HepG2 (cell line): ENCODE measurements at regions not wholly inside any gene's neighbourhood (a gene's known extent, or its start where the extent isn't known, plus 50 kb on each side); places are given as distances from the start of the nearest gene placed in this dataset.

Source experiments
- ATAC-seq: fragments of 200-7000 bp; cut with Tn5 transposase; 3 replicates; pipeline ENCODE4 v1.9.1; 2020; ENCODE audit warnings: mild to moderate bottlenecking, moderate library complexity
- BruUV-seq: library from RNA; stranded (reverse); fragments of 400-500 nt; replicated peaks from 2 replicates; lab custom pipeline; 2021; lab: Mats Ljungman, UMichigan
- CTCF ChIA-PET: fragments of 300-600 bp; formaldehyde crosslinking; extraction: SDS; loops from one replicate; lab custom pipeline; 2021; ENCODE audit warnings: low total read pairs, inconsistent platforms, low intra/inter-chr PET ratio; lab: Yijun Ruan, JAX
- POLR2A ChIA-PET: fragments of 350-600 bp; sonication (Branson Sonifier 250); formaldehyde crosslinking; loops from one replicate; lab custom pipeline; 2020; ENCODE audit warnings: antibody characterized with exemption, inconsistent platforms; lab: Yijun Ruan, JAX
- DNase-seq: peaks from one replicate; pipeline ENCODE4 v3.0.0-alpha.2; 2015; ENCODE audit warnings: low spot score
- FAIRE-seq: peaks from 3 replicates; lab custom pipeline; 2011; peaks lifted over from hg19 to GRCh38; lab: Jason Lieb, UNC
- H2AFZ ChIP-seq: one replicate; pipeline ENCODE4 v1.6.1; 2011; ENCODE audit warnings: low read length, inconsistent platforms
- H3K27ac ChIP-seq: fragments of 300-600 bp; 3 replicates; pipeline ENCODE4 v1.8.0; 2011; ENCODE audit warnings: mixed run types, mild to moderate bottlenecking, mixed read lengths, low read length, inconsistent platforms; ENCODE audit not compliant: insufficient read depth; ENCODE audit errors: extremely low read length
- H3K27me3 ChIP-seq, 2 experiments: fragments of 200-600 bp in 1 of 2; 2 replicates in 1 of 2; 3 replicates in 1 of 2; pipeline versions ENCODE4 v1.6.0 to v1.8.0; 2011; ENCODE audit warnings: low read length in 2 of 2, mild to moderate bottlenecking in 2 of 2, moderate library complexity in 2 of 2, inconsistent platforms in 1 of 2; ENCODE audit not compliant: insufficient read depth in 2 of 2, control insufficient read depth in 1 of 2
- H3K36me3 ChIP-seq, 2 experiments: fragments of 200-600 bp in 1 of 2; replicated peaks in 1 of 2; 2 replicates in 1 of 2; 3 replicates in 1 of 2; pipeline versions ENCODE4 v1.5.1 to v1.8.0; 2011; ENCODE audit warnings: low read length in 2 of 2, inconsistent platforms in 1 of 2; ENCODE audit not compliant: insufficient read depth in 2 of 2, control insufficient read depth in 1 of 2
- H3K4me1 ChIP-seq: 2 replicates; pipeline ENCODE4 v1.5.1; 2012; ENCODE audit warnings: low read length, inconsistent platforms; ENCODE audit not compliant: insufficient read depth
- H3K4me2 ChIP-seq: 2 replicates; pipeline ENCODE4 v1.6.0; 2011; ENCODE audit warnings: low read depth, low read length, inconsistent platforms
- H3K4me3 ChIP-seq, 3 experiments: fragments of 200-600 bp in 1 of 3; sonication (generic), shearing (Covaris generic) in 1 of 3; replicated peaks in 1 of 3; 2 replicates each; pipeline ENCODE4 v1.5.1; 2011 to 2016; ENCODE audit warnings: low read length in 3 of 3, inconsistent platforms in 2 of 3, low read depth in 2 of 3, mild to moderate bottlenecking in 2 of 3, control low read depth in 1 of 3, mixed read lengths in 1 of 3; ENCODE audit not compliant: insufficient read depth in 1 of 3
- H3K79me2 ChIP-seq: one replicate; pipeline ENCODE4 v1.6.1; 2011; ENCODE audit warnings: low read length, inconsistent platforms; ENCODE audit not compliant: insufficient read depth
- H3K9ac ChIP-seq: 2 replicates; pipeline ENCODE4 v1.6.0; 2011; ENCODE audit warnings: mild to moderate bottlenecking, low read depth, low read length, inconsistent platforms; ENCODE audit not compliant: insufficient read depth
- H3K9me3 ChIP-seq: 2 replicates; pipeline ENCODE4 v1.5.1; 2012; ENCODE audit warnings: mild to moderate bottlenecking, low read length
- H4K20me1 ChIP-seq: 2 replicates; pipeline ENCODE4 v1.6.0; 2011; ENCODE audit warnings: inconsistent platforms, mild to moderate bottlenecking, low read length, moderate library complexity; ENCODE audit not compliant: insufficient read depth
- CEBPB ChIP-seq: IDR thresholded peaks from 2 replicates; pipeline ENCODE4 v1.6.1; 2011; ENCODE audit warnings: low read depth, low read length, improper control_type of control experiment, borderline replicate concordance
- CREM ChIP-seq, 2 experiments: sonication (generic) in 1 of 2; formaldehyde crosslinking in 1 of 2; IDR thresholded peaks; 2 replicates each; pipeline versions ENCODE4 v1.4.0 to v1.6.1; 2016 to 2020; ENCODE audit warnings: antibody characterized with exemption in 1 of 2, mild to moderate bottlenecking in 1 of 2, missing genetic modification reagents in 1 of 2
- EHMT2 ChIP-seq: fragments of 200-600 bp; sonication (generic); IDR thresholded peaks from 2 replicates; pipeline ENCODE4 v1.7.0; 2017; ENCODE audit warnings: antibody characterized with exemption, low read depth, low read length, borderline replicate concordance
- FOXK1 ChIP-seq: sonication (generic); formaldehyde crosslinking; IDR thresholded peaks from 2 replicates; pipeline ENCODE4 v1.4.0; 2020; ENCODE audit warnings: low read depth, missing genetic modification reagents, borderline replicate concordance
- FOXK2 ChIP-seq: fragments of 450-650 bp; IDR thresholded peaks from 2 replicates; pipeline ENCODE4 v1.6.1; 2016
- GZF1 ChIP-seq: sonication (generic); formaldehyde crosslinking; IDR thresholded peaks from 2 replicates; pipeline ENCODE4 v1.5.1; 2020; ENCODE audit warnings: mild to moderate bottlenecking, missing genetic modification reagents
- HOXA9 ChIP-seq: sonication (generic); formaldehyde crosslinking; IDR thresholded peaks from 2 replicates; pipeline ENCODE4 v1.8.1; 2022; ENCODE audit warnings: missing genetic modification reagents, mild to moderate bottlenecking, moderate library complexity, borderline replicate concordance
- RARG ChIP-seq: sonication (generic); formaldehyde crosslinking; IDR thresholded peaks from 2 replicates; pipeline ENCODE4 v1.4.0; 2020; ENCODE audit warnings: low read depth, mild to moderate bottlenecking, missing genetic modification reagents
- SMAD3 ChIP-seq: sonication (generic); formaldehyde crosslinking; IDR thresholded peaks from 2 replicates; pipeline ENCODE4 v1.4.0; 2020; ENCODE audit warnings: missing genetic modification reagents
- TOPORS ChIP-seq: sonication (generic); formaldehyde crosslinking; IDR thresholded peaks from 2 replicates; pipeline ENCODE4 v1.8.0; 2023; ENCODE audit warnings: mild to moderate bottlenecking, missing genetic modification reagents
- ZMYM2 ChIP-seq: sonication (generic); formaldehyde crosslinking; IDR thresholded peaks from 2 replicates; pipeline ENCODE4 v1.8.0; 2022; ENCODE audit warnings: mild to moderate bottlenecking, missing genetic modification reagents
- ZNF138 ChIP-seq: sonication (generic); formaldehyde crosslinking; IDR thresholded peaks from 2 replicates; pipeline ENCODE4 v1.5.0; 2020; ENCODE audit warnings: mild to moderate bottlenecking, low read depth, missing genetic modification reagents
- ZNF33A ChIP-seq: sonication (generic); formaldehyde crosslinking; IDR thresholded peaks from 2 replicates; pipeline ENCODE4 v1.5.1; 2020; ENCODE audit warnings: missing genetic modification reagents, mild to moderate bottlenecking, moderate library complexity, borderline replicate concordance
- ZNF441 ChIP-seq: sonication (generic); formaldehyde crosslinking; IDR thresholded peaks from 2 replicates; pipeline ENCODE4 v1.7.0; 2021; ENCODE audit warnings: missing genetic modification reagents, borderline replicate concordance
- ZSCAN21 ChIP-seq: sonication (generic); formaldehyde crosslinking; IDR thresholded peaks from 2 replicates; pipeline ENCODE4 v1.8.0; 2022; ENCODE audit warnings: mild to moderate bottlenecking, missing genetic modification reagents, moderate library complexity, borderline replicate concordance
- WGBS: methylation state at CpG from one replicate; pipeline ENCODE4 v1.1.6; 2017; ENCODE audit warnings: low lambda C conversion rate; 5-methylcytosine and 5-hydroxymethylcytosine counted together
- in situ Hi-C: cut with HindIII; loops from 2 replicates; pipeline ENCODE4 v1.10.0; 2017; ENCODE audit warnings: low pct_unique_long_range_greater_than_20kb; ENCODE audit not compliant: extremely low pct_ligation_motif_present
- intact Hi-C: fragments of 100-400 bp; cut with micrococcal nuclease; formaldehyde crosslinking; loops from one replicate; pipeline ENCODE4 v1.10.0; 2022; ENCODE audit not compliant: unreplicated experiment
- TF ChIP-seq, protein P1 (sequence below): sonication (generic); formaldehyde crosslinking; IDR thresholded peaks from 2 replicates; pipeline ENCODE4 v1.5.1; 2020; ENCODE audit warnings: mild to moderate bottlenecking, missing genetic modification reagents, borderline replicate concordance
- TF ChIP-seq, protein P2 (sequence below): sonication (generic); formaldehyde crosslinking; IDR thresholded peaks from 2 replicates; pipeline ENCODE4 v1.5.0; 2020; ENCODE audit warnings: missing genetic modification reagents
- TF ChIP-seq, protein P3 (sequence below): sonication (generic); formaldehyde crosslinking; IDR thresholded peaks from 2 replicates; pipeline ENCODE4 v1.8.0; 2022; ENCODE audit warnings: low read depth, missing genetic modification reagents

DNA sequence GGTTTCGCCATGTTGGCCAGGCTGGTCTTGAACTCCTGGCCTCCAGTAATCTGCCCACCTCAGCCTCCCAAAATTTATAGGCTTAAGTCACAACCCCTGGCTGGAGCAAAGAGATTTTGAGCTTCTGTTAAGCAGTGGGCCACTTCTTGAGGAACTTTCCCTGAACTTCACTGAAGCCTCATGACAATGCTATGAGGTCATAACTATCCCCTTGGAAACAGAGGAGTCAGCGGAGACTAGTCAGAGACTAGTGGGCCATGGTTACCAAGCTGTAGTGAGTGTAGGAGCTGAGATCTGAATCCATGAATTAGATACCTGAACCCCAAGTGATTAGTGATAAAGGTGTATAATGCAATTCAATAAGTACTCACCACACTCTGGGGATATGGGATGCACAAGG lies 145.1 kb upstream of the MSX1 start:
- POLR2A ChIA-PET, result interaction anchor here (0.6 kb wide), 1 partner anchor 19 kb away, joined by 3 read pairs; no protein-coding TSS in a partner anchor
- no peak for DNase-seq
- H3K9me3 ChIP-seq, result no peaks in the 10 kb centered on the region
- no peak overlapping the region for H3K4me3 ChIP-seq
- peaks cover 36% of the 10 kb centered on the region for H3K4me1 ChIP-seq
- H3K4me2 ChIP-seq, result no peak overlapping the region
- CTCF ChIA-PET, result no interaction called here
- no peak for ATAC-seq
- in situ Hi-C loops (no loop called here), intact Hi-C loops (no loop called here)
- H2AFZ ChIP-seq, result no peak overlapping the region
- no peak overlapping the region for H3K27ac ChIP-seq
- H3K36me3 ChIP-seq, result 0 out of 5 replicates have a peak, but pooled peaks cover 0 to 1% of the 10 kb centered on the region in 2 experiments
- H3K27me3 ChIP-seq, result no peaks in the 10 kb centered on the region
- no peak for TF ChIP-seq ZSCAN21 (CRISPR knock-in tag)
- TF ChIP-seq, protein P1, sequence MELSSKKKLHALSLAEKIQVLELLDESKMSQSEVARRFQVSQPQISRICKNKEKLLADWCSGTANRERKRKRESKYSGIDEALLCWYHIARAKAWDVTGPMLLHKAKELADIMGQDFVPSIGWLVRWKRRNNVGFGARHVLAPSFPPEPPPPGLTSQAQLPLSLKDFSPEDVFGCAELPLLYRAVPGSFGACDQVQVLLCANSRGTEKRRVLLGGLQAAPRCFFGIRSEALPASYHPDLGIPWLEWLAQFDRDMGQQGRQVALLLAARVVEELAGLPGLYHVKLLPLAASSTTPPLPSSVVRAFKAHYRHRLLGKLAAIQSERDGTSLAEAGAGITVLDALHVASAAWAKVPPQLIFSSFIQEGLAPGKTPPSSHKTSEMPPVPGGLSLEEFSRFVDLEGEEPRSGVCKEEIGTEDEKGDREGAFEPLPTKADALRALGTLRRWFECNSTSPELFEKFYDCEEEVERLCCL (CRISPR knock-in tag), result no peak
- TF ChIP-seq, protein P2, sequence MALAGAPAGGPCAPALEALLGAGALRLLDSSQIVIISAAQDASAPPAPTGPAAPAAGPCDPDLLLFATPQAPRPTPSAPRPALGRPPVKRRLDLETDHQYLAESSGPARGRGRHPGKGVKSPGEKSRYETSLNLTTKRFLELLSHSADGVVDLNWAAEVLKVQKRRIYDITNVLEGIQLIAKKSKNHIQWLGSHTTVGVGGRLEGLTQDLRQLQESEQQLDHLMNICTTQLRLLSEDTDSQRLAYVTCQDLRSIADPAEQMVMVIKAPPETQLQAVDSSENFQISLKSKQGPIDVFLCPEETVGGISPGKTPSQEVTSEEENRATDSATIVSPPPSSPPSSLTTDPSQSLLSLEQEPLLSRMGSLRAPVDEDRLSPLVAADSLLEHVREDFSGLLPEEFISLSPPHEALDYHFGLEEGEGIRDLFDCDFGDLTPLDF, result no peak
- no peak for TF ChIP-seq CREM (IDR thresholded peaks at IDR 0.05)
- no peak for TF ChIP-seq CREM (CRISPR knock-in tag; IDR thresholded peaks at IDR 0.05)
- TF ChIP-seq ZNF138 (CRISPR knock-in tag), result no peak
- TF ChIP-seq FOXK1 (CRISPR knock-in tag), result no peak
- TF ChIP-seq SMAD3, result no peak
- TF ChIP-seq GZF1 (CRISPR knock-in tag), result no peak
- no peak for TF ChIP-seq HOXA9 (CRISPR knock-in tag)
- no peak for TF ChIP-seq FOXK2
- no peak for TF ChIP-seq EHMT2
- TF ChIP-seq, protein P3, sequence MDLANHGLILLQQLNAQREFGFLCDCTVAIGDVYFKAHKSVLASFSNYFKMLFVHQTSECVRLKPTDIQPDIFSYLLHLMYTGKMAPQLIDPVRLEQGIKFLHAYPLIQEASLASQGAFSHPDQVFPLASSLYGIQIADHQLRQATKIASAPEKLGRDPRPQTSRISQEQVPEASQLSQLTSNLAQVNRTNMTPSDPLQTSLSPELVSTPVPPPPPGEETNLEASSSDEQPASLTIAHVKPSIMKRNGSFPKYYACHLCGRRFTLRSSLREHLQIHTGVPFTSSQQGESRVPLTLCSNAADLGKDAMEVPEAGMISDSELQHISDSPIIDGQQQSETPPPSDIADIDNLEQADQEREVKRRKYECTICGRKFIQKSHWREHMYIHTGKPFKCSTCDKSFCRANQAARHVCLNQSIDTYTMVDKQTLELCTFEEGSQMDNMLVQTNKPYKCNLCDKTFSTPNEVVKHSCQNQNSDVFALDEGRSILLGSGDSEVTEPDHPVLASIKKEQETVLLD (CRISPR knock-in tag), result no peak
- TF ChIP-seq ZMYM2 (CRISPR knock-in tag), result no peak
- no peak for TF ChIP-seq ZNF33A (CRISPR knock-in tag)
- TF ChIP-seq CEBPB, result no peak
- TF ChIP-seq TOPORS (CRISPR knock-in tag), result no peak
- TF ChIP-seq RARG, result no peak
- no peak for TF ChIP-seq ZNF441 (CRISPR knock-in tag)
- H4K20me1 ChIP-seq, result no peaks in the 10 kb centered on the region
- FAIRE-seq, result no peak
- BruUV-seq, result no TSS peak
- H3K79me2 ChIP-seq, result no peaks in the 10 kb centered on the region
- 95% methylated on average over 2 of the region's 2 CpGs for WGBS
- H3K9ac ChIP-seq, result no peak overlapping the region
